Hepatocyte (in vitro differentiated cells): ENCODE measurements at regions not wholly inside any gene's neighbourhood (a gene's known extent, or its start where the extent isn't known, plus 50 kb on each side); places are given as distances from the start of the nearest gene placed in this dataset.

ENCODE experiments used
- CTCF ChIP-seq: fragments of 200-600 bp; sonication (generic); IDR thresholded peaks from 2 replicates; pipeline ENCODE4 v1.5.1; 2016; ENCODE audit warnings: antibody characterized with exemption, mild to moderate bottlenecking; ENCODE audit not compliant: poor library complexity
- EZH2 ChIP-seq: fragments of 200-600 bp; sonication (generic); IDR thresholded peaks from 2 replicates; pipeline ENCODE4 v1.6.1; 2016; ENCODE audit warnings: antibody characterized with exemption, mild to moderate bottlenecking, borderline replicate concordance
- EZH2phosphoT487 ChIP-seq: fragments of 200-600 bp; sonication (generic); IDR thresholded peaks from one replicate; pipeline ENCODE4 v1.6.1; 2018; ENCODE audit warnings: antibody characterized with exemption, mild to moderate bottlenecking, low read depth, moderate library complexity; ENCODE audit not compliant: unreplicated experiment, severe bottlenecking

GRCh38 chr17:77286391-77286640, 145.5 kb downstream of the SEC14L1 start:
- no peak for TF ChIP-seq CTCF
- TF ChIP-seq EZH2: no peak
- TF ChIP-seq EZH2phosphoT487: no peak
